ENCODE measurements at regions not wholly inside any gene's neighbourhood (a gene's known extent, or its start where the extent isn't known, plus 50 kb on each side); places are given as distances from the start of the nearest gene placed in this dataset.

DNA sequence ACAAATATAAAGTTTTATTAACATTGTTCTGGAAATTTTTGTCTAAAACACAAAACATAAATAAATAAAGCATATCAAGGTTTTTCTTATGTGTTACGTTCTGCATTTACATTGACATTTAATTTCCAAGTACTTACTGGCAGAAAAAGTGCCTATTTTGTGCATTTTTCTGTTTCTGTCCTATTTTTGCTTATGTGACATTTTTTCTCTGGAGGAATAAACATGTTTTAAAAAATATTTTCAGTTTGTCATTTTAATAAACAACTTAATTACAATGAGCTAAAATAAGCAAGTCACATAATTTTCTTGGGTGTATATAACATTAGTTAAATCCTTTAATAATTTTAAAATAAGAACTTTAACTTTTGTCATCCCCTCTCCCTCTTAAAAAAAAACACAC is 94.4 kb upstream of the HS3ST5 start:
- TF ChIP-seq, protein P1, sequence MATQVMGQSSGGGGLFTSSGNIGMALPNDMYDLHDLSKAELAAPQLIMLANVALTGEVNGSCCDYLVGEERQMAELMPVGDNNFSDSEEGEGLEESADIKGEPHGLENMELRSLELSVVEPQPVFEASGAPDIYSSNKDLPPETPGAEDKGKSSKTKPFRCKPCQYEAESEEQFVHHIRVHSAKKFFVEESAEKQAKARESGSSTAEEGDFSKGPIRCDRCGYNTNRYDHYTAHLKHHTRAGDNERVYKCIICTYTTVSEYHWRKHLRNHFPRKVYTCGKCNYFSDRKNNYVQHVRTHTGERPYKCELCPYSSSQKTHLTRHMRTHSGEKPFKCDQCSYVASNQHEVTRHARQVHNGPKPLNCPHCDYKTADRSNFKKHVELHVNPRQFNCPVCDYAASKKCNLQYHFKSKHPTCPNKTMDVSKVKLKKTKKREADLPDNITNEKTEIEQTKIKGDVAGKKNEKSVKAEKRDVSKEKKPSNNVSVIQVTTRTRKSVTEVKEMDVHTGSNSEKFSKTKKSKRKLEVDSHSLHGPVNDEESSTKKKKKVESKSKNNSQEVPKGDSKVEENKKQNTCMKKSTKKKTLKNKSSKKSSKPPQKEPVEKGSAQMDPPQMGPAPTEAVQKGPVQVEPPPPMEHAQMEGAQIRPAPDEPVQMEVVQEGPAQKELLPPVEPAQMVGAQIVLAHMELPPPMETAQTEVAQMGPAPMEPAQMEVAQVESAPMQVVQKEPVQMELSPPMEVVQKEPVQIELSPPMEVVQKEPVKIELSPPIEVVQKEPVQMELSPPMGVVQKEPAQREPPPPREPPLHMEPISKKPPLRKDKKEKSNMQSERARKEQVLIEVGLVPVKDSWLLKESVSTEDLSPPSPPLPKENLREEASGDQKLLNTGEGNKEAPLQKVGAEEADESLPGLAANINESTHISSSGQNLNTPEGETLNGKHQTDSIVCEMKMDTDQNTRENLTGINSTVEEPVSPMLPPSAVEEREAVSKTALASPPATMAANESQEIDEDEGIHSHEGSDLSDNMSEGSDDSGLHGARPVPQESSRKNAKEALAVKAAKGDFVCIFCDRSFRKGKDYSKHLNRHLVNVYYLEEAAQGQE (IDR thresholded peaks at IDR 0.05; ENCODE audit: insufficient read depth in 1 of 2, low read depth in 2 of 2, low read length in 1 of 2), result no peak
- TF ChIP-seq, protein P2, sequence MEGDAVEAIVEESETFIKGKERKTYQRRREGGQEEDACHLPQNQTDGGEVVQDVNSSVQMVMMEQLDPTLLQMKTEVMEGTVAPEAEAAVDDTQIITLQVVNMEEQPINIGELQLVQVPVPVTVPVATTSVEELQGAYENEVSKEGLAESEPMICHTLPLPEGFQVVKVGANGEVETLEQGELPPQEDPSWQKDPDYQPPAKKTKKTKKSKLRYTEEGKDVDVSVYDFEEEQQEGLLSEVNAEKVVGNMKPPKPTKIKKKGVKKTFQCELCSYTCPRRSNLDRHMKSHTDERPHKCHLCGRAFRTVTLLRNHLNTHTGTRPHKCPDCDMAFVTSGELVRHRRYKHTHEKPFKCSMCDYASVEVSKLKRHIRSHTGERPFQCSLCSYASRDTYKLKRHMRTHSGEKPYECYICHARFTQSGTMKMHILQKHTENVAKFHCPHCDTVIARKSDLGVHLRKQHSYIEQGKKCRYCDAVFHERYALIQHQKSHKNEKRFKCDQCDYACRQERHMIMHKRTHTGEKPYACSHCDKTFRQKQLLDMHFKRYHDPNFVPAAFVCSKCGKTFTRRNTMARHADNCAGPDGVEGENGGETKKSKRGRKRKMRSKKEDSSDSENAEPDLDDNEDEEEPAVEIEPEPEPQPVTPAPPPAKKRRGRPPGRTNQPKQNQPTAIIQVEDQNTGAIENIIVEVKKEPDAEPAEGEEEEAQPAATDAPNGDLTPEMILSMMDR (IDR thresholded peaks at IDR 0.05), result no peak
- TF ChIP-seq SIN3A (IDR thresholded peaks at IDR 0.05; ENCODE audit: borderline replicate concordance, insufficient read depth, low read depth, low read length) (no peak), POLR2AphosphoS5 (IDR thresholded peaks at IDR 0.05; ENCODE audit: low read depth, low read length) (no peak)
